ENCODE measurements at regions not wholly inside any gene's neighbourhood (a gene's known extent, or its start where the extent isn't known, plus 50 kb on each side); places are given as distances from the start of the nearest gene placed in this dataset.
"Not testable (repeated sequence)": the region's sequence is repeated elsewhere in the genome, so short reads cannot be mapped to it uniquely, and the experiment has no call there.

DNA sequence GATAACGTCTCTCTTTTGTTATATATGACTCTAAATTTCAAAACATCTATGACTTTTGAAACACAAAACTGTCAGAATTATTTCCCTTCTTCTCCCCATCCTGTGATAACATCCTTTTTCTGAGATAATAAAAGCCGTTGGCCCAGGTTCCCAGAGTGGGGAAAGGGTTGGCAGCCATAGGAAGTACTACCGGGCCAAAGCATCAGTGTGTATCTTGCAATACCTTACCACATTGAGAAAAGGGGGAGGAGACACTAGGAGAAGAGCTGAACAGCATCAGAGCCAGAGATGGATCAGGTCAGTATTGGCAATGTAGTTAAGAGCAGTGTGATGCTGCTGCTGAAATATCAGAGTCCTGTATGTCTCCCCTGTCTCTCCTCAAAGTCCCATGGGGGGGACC lies 210.0 kb upstream of the PROK2 start:
- no peak for DNase-seq (ENCODE audit: extremely low read depth in 1 of 2, low read depth in 1 of 2)

DNA sequence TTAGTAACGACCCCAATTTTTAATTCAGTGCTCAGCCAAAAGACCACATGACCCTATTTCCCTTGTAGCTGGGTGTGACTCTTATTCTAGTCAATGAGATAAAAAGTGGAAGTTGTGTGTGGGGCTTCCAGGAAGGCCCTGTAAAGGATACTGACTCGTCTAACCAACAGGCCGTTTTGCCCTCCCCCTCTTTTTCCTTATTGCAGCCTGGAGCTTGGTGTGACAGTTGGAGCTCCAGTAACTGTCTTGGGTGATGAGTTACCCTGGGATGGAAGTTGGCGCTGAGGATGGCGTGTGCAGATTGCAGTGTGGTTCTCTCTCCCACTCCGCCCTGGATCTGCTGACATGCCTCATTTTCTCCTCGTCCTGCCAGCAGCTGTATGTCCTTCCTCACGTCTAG lies 209.3 kb upstream of the PROK2 start:
- no peak for DNase-seq (ENCODE audit: extremely low read depth in 1 of 2, low read depth in 1 of 2)

GRCh38 chr3:71991681-71992080 lies 206.7 kb upstream of the PROK2 start:
- no peak for DNase-seq (ENCODE audit: extremely low read depth in 1 of 2, low read depth in 1 of 2)

DNA sequence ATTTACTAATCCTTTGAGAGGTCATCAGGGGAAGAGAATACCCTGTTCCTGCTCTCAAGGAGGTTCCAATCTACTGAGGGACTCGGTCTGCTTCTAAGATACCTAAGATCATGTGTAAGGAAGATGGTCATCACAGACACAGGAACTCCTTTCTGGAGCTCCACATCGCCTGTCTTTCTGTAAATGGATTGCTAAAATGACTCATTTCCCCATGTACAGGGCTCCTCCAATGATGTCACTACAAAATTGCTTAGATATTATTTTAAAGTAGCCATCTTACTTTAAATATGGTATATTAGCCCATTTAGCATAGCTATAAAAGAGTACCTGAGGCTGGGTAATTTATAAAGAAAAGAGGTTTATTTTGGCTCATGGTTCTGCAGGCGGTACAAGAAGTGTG lies 206.1 kb upstream of the PROK2 start:
- DNase-seq (ENCODE audit: extremely low read depth in 1 of 2, low read depth in 1 of 2), result no peak

GRCh38 chr3:71990545-71990944 lies 205.6 kb upstream of the PROK2 start:
- no peak for DNase-seq (ENCODE audit: extremely low read depth in 1 of 2, low read depth in 1 of 2)

- DNase-seq (ENCODE audit: extremely low read depth in 1 of 2, low read depth in 1 of 2), result no peak
These were observed 204.2 kb upstream of the PROK2 start for GRCh38 chr3:71989165-71989564.

GRCh38 chr3:71987828-71988227 lies 202.9 kb upstream of the PROK2 start:
- DNase-seq (ENCODE audit: extremely low read depth in 1 of 2, low read depth in 1 of 2), result no peak

DNA sequence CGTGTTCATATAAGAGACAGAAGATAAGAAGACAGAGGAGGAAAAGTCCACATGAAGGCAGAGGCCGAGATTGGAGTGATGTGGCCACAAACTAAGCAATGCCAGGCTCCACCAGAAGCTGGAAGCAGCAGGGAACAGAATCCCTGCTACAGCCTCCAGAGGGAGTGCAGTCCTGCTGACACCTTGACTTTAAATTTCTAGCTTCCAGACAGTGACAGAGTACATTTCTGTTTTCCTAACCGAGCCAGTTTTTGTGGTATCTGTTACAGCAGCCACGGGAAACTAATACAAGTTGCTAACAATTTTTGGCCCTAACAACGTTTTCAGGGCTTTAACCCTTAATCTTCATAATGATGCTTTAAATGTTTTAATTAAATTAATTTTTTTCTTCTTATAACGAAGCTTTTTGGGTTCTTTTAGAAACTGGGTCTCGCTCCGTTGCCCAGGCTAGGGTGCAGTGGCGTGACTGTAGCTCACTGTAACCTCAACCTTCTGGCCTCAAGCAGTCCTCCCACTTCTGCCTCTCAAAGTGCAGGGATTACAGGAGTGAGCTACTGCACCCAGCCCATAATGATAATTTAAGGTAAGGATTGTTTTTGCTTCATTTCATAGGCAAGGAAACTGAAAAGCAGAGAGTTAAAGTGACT lies 202.3 kb upstream of the PROK2 start:
- DNase-seq (ENCODE audit: extremely low read depth in 1 of 2, low read depth in 1 of 2), result no peak

- no peak for DNase-seq (ENCODE audit: extremely low read depth in 1 of 2, low read depth in 1 of 2)
These were observed 201.7 kb upstream of the PROK2 start for GRCh38 chr3:71986606-71987005.

- DNase-seq (ENCODE audit: extremely low read depth in 1 of 2, low read depth in 1 of 2), result no peak
These were observed 200.1 kb upstream of the PROK2 start for GRCh38 chr3:71984843-71985613.

DNA sequence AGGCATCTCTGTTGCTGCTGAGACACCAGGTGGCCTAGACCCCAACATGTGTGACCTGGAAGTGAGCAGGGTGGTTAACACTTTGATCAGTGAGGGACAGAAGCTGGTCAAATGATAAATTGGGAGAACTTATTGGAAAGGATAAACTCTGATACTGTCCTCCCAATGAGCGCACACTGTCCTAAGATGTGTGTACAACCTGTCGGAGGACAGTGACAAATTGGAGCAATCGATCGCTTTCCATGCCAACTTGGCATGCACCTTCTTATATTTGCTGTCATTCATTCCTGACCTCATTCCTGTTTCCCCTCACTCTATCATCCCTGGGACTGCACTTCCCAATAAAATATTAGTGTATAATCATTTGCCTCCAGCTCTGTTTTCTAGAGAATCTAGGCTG lies 198.7 kb upstream of the PROK2 start:
- no peak for DNase-seq (ENCODE audit: extremely low read depth in 1 of 2, low read depth in 1 of 2)

DNA sequence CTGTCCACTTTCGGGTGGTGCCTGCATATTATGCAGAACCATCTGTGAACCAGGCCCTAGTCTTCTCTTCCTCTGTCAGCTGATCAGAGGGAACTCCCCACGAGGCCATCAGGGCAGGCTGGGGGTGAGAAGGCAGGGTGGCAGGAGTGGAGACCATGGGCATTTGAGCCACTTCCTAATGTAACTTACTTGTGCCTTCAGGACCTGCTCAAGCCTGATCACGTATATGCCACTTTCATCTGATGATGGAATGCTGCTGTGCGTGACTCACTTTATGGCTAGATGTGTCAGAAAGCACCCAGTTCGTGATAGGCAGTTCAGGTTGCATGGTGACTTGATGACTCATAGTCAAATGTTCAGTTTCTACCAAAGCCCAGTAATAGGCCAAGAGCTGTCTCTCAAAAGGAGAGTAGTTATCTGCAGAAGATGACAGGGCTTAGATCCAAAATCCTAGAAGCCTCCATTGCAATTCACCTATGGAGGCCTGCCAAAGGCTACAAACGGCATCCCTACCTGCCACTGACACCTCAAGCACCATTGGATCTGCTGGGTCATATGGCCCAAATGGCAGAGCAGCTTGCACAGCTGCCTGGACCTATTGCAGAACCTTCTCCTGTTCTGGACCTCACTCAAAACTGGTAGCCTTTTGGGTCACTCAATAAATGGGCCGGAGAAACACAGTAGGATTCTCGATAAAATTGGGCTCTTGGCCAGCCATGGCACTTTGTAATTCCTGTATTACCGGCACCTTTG lies 197.7 kb upstream of the PROK2 start:
- DNase-seq (ENCODE audit: extremely low read depth in 1 of 2, low read depth in 1 of 2), result not testable (repeated sequence)

GRCh38 chr3:71979175-71979574 lies 194.2 kb upstream of the PROK2 start:
- DNase-seq (ENCODE audit: extremely low read depth in 1 of 2, low read depth in 1 of 2), result no peak

- DNase-seq (ENCODE audit: extremely low read depth in 1 of 2, low read depth in 1 of 2), result no peak
These were observed 193.3 kb upstream of the PROK2 start for GRCh38 chr3:71978150-71978721.

GRCh38 chr3:71977525-71977924 lies 192.6 kb upstream of the PROK2 start:
- DNase-seq (ENCODE audit: extremely low read depth in 1 of 2, low read depth in 1 of 2), result no peak

GRCh38 chr3:71975573-71975972 lies 190.6 kb upstream of the PROK2 start:
- DNase-seq (ENCODE audit: extremely low read depth in 1 of 2, low read depth in 1 of 2), result no peak

- DNase-seq (ENCODE audit: extremely low read depth in 1 of 2, low read depth in 1 of 2), result no peak
These were observed 189.8 kb upstream of the PROK2 start for GRCh38 chr3:71974786-71975185.

GRCh38 chr3:71973274-71974030 lies 188.5 kb upstream of the PROK2 start:
- no peak for DNase-seq (ENCODE audit: extremely low read depth in 1 of 2, low read depth in 1 of 2)

- no peak for DNase-seq (ENCODE audit: extremely low read depth in 1 of 2, low read depth in 1 of 2)
These were observed 187.1 kb upstream of the PROK2 start for GRCh38 chr3:71972031-71972430.

DNA sequence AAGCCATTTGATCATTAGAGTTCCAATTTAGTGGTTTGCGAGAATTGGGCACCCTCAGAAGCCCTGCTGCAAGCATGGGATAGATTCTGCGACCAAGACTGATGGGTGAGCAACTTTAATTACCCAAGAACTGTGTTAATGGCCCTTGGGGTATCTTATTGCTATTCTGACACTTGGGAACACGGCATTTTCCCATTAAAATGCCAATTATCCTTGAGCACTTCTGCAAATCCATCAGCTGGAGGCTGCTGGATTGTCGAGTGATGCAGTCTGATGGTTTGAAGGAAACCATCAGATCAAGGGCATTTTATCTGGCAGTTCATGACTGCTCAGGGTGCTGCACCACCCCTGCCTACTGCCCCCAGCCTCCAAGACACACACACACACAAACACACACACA lies 183.6 kb upstream of the PROK2 start:
- no peak for DNase-seq (ENCODE audit: extremely low read depth in 1 of 2, low read depth in 1 of 2)

- no peak for DNase-seq (ENCODE audit: extremely low read depth in 1 of 2, low read depth in 1 of 2)
These were observed 181.2 kb upstream of the PROK2 start for GRCh38 chr3:71966185-71966584.

Data from activated CD8-positive, alpha-beta memory T cell treated with anti-CD3 and anti-CD28 coated beads for 1 hour (primary cell).